CD4-positive, CD25-positive, alpha-beta regulatory T cell (primary cell): ENCODE measurements at regions not wholly inside any gene's neighbourhood (a gene's known extent, or its start where the extent isn't known, plus 50 kb on each side); places are given as distances from the start of the nearest gene placed in this dataset.
A peak's percentile ranks its signal among the peaks of the same experiment; 100 is the strongest.

Experiments
- ATAC-seq, 2 donors: fragments of 150-1000 bp; cut with Tn5 transposase; one replicate each; pipeline ENCODE4 v1.10.0; 2021; ENCODE audit warnings: low read depth in 2 of 2, moderate number of reproducible peaks in 2 of 2, moderate library complexity in 1 of 2
- DNase-seq, 3 donors: peaks; one replicate each; pipeline versions ENCODE4 v3.0.0 to v3.0.0-alpha.2; 2012 to 2022; ENCODE audit warnings: mixed read lengths in 1 of 3
- H3K27ac ChIP-seq: one replicate; pipeline ENCODE4 v1.7.0; 2013; ENCODE audit warnings: mild to moderate bottlenecking, low read length; ENCODE audit not compliant: insufficient read depth, poor library complexity, severe bottlenecking
- H3K27me3 ChIP-seq: one replicate; pipeline ENCODE4 v1.7.0; 2013; ENCODE audit warnings: low read length; ENCODE audit not compliant: control insufficient read depth, insufficient read depth
- H3K36me3 ChIP-seq: one replicate; pipeline ENCODE4 v1.7.0; 2013; ENCODE audit warnings: mild to moderate bottlenecking, low read length, moderate library complexity; ENCODE audit not compliant: control insufficient read depth, insufficient read depth
- H3K4me1 ChIP-seq: 2 replicates; pipeline ENCODE4 v1.7.0; 2013; ENCODE audit warnings: mild to moderate bottlenecking, low read length; ENCODE audit not compliant: insufficient read depth, control insufficient read depth, poor library complexity, severe bottlenecking
- H3K4me3 ChIP-seq: one replicate; pipeline ENCODE4 v1.7.0; 2013; ENCODE audit warnings: low read depth, mild to moderate bottlenecking, low read length, moderate library complexity
- H3K9me3 ChIP-seq, 2 experiments: 1 replicate in 1 of 2; 2 replicates in 1 of 2; pipeline ENCODE4 v1.7.0; 2013; ENCODE audit warnings: low read length in 2 of 2, mild to moderate bottlenecking in 1 of 2, moderate library complexity in 1 of 2; ENCODE audit not compliant: control insufficient read depth in 2 of 2
- H3K27ac Mint-ChIP-seq, 3 donors: one replicate each; pipeline ENCODE4 v1.8.0; 2020 to 2022; ENCODE audit warnings: mild to moderate bottlenecking in 3 of 3, mixed read lengths in 3 of 3, moderate library complexity in 2 of 3
- H3K27me3 Mint-ChIP-seq: one replicate; pipeline ENCODE4 v1.8.0; 2022; ENCODE audit warnings: mild to moderate bottlenecking, mixed read lengths
- H3K36me3 Mint-ChIP-seq: one replicate; pipeline ENCODE4 v1.8.0; 2020; ENCODE audit warnings: mixed read lengths
- H3K4me1 Mint-ChIP-seq, 4 donors: one replicate each; pipeline ENCODE4 v1.8.0; 2020 to 2022; ENCODE audit warnings: mixed read lengths in 4 of 4, mild to moderate bottlenecking in 1 of 4
- H3K4me3 Mint-ChIP-seq, 4 donors: one replicate each; pipeline ENCODE4 v1.8.0; 2020 to 2022; ENCODE audit warnings: mild to moderate bottlenecking in 4 of 4, mixed read lengths in 4 of 4, moderate library complexity in 3 of 4
- H3K9me3 Mint-ChIP-seq, 7 donors: one replicate each; pipeline ENCODE4 v1.8.0; 2020 to 2022; ENCODE audit warnings: mixed read lengths in 7 of 7, mild to moderate bottlenecking in 3 of 7, moderate library complexity in 2 of 7

GRCh38 chr4:81740487-81740886 lies 268.8 kb upstream of the RASGEF1B start:
- H3K9me3 ChIP-seq: no peaks in the 10 kb centered on the region
- H3K27me3 ChIP-seq: peaks cover 2% of the 10 kb centered on the region
- no peaks in the 10 kb centered on the region for H3K4me1 ChIP-seq
- H3K9me3 Mint-ChIP-seq: peaks cover 0 to 1% (median 0%) of the 10 kb centered on the region in 7 donors
- H3K36me3 Mint-ChIP-seq: no peaks in the 10 kb centered on the region
- peaks cover 7% of the 10 kb centered on the region for H3K27me3 Mint-ChIP-seq
- H3K4me3 ChIP-seq: no peak overlapping the region
- no peaks in the 10 kb centered on the region for H3K4me1 Mint-ChIP-seq
- H3K36me3 ChIP-seq: no peaks in the 10 kb centered on the region
- no peak overlapping the region for H3K27ac ChIP-seq
- DNase-seq (no peak), ATAC-seq (no peak)
- H3K27ac Mint-ChIP-seq: no peak overlapping the region
- H3K4me3 Mint-ChIP-seq: no peak overlapping the region

GRCh38 chr4:81738891-81739290 lies 267.2 kb upstream of the RASGEF1B start:
- H3K4me3 Mint-ChIP-seq: no peak overlapping the region
- Histone ChIP-seq H3K4me1 (no peaks in the 10 kb centered on the region), H3K9me3 (no peaks in the 10 kb centered on the region), H3K36me3 (no peaks in the 10 kb centered on the region), H3K4me3 (no peak overlapping the region), H3K27me3 (peaks cover 2% of the 10 kb centered on the region), H3K27ac (no peak overlapping the region)
- H3K36me3 Mint-ChIP-seq: no peaks in the 10 kb centered on the region
- H3K4me1 Mint-ChIP-seq: no peaks in the 10 kb centered on the region
- no peak for ATAC-seq
- no peak for DNase-seq
- H3K9me3 Mint-ChIP-seq: peaks cover 0 to 1% (median 0%) of the 10 kb centered on the region in 7 donors
- no peaks in the 10 kb centered on the region for H3K27me3 Mint-ChIP-seq
- no peak overlapping the region for H3K27ac Mint-ChIP-seq

GRCh38 chr4:81737865-81738559 lies 266.3 kb upstream of the RASGEF1B start:
- H3K9me3 Mint-ChIP-seq: peaks cover 0 to 1% (median 0%) of the 10 kb centered on the region in 7 donors
- Histone ChIP-seq H3K4me1 (no peaks in the 10 kb centered on the region), H3K36me3 (no peaks in the 10 kb centered on the region), H3K4me3 (no peak overlapping the region), H3K27ac (no peak overlapping the region), H3K9me3 (no peaks in the 10 kb centered on the region), H3K27me3 (peaks cover 2% of the 10 kb centered on the region)
- no peak overlapping the region for H3K4me3 Mint-ChIP-seq
- ATAC-seq: no peak
- no peaks in the 10 kb centered on the region for H3K36me3 Mint-ChIP-seq
- no peak for DNase-seq
- H3K27me3 Mint-ChIP-seq: no peaks in the 10 kb centered on the region
- no peaks in the 10 kb centered on the region for H3K4me1 Mint-ChIP-seq
- no peak overlapping the region for H3K27ac Mint-ChIP-seq

- no peak for ATAC-seq
- no peaks in the 10 kb centered on the region for H3K27me3 Mint-ChIP-seq
- no peaks in the 10 kb centered on the region for H3K9me3 Mint-ChIP-seq
- Histone ChIP-seq H3K9me3 (no peaks in the 10 kb centered on the region), H3K27ac (no peak overlapping the region), H3K27me3 (peaks cover 2% of the 10 kb centered on the region), H3K36me3 (no peaks in the 10 kb centered on the region), H3K4me3 (no peak overlapping the region), H3K4me1 (no peaks in the 10 kb centered on the region)
- H3K27ac Mint-ChIP-seq: no peak overlapping the region
- H3K36me3 Mint-ChIP-seq: no peaks in the 10 kb centered on the region
- no peak for DNase-seq
- no peaks in the 10 kb centered on the region for H3K4me1 Mint-ChIP-seq
- H3K4me3 Mint-ChIP-seq: no peak overlapping the region
Measured at GRCh38 chr4:81736324-81736723, 264.6 kb upstream of the RASGEF1B start.

- Mint-ChIP-seq H3K36me3 (no peaks in the 10 kb centered on the region), H3K27ac (no peak overlapping the region)
Measured at GRCh38 chr4:81732980-81733379, 261.3 kb upstream of the RASGEF1B start.

GRCh38 chr4:81724925-81725329 lies 253.2 kb upstream of the RASGEF1B start:
- ATAC-seq (peak; percentile 78), DNase-seq (peak in 1 of 3 donors; percentile 52)
- no peaks in the 10 kb centered on the region for H3K9me3 ChIP-seq
- H3K36me3 ChIP-seq: no peaks in the 10 kb centered on the region
- peaks cover 0 to 6% (median 3%) of the 10 kb centered on the region in 4 donors for H3K4me1 Mint-ChIP-seq
- H3K9me3 Mint-ChIP-seq: peaks cover 0 to 3% (median 0%) of the 10 kb centered on the region in 7 donors
- H3K27me3 ChIP-seq: peaks cover 4% of the 10 kb centered on the region
- no peak overlapping the region for H3K27ac ChIP-seq
- H3K4me3 ChIP-seq: no peak overlapping the region
- no peak overlapping the region for H3K27ac Mint-ChIP-seq
- no peaks in the 10 kb centered on the region for H3K36me3 Mint-ChIP-seq
- peaks cover 10% of the 10 kb centered on the region for H3K27me3 Mint-ChIP-seq
- H3K4me3 Mint-ChIP-seq: no peak overlapping the region
- H3K4me1 ChIP-seq: no peaks in the 10 kb centered on the region

More at GRCh38 chr4:81732980-81733379, 261.3 kb upstream of the RASGEF1B start:
- ATAC-seq (no peak), DNase-seq (no peak)
- H3K27me3 ChIP-seq: peaks cover 4% of the 10 kb centered on the region
- no peaks in the 10 kb centered on the region for H3K36me3 ChIP-seq
- Mint-ChIP-seq H3K4me1 (peaks cover 0 to 3% (median 0%) of the 10 kb centered on the region in 4 donors), H3K9me3 (no peaks in the 10 kb centered on the region), H3K4me3 (no peak overlapping the region), H3K27me3 (peaks cover 4% of the 10 kb centered on the region)
- H3K9me3 ChIP-seq: no peaks in the 10 kb centered on the region
- H3K4me1 ChIP-seq: no peaks in the 10 kb centered on the region
- H3K4me3 ChIP-seq: no peak overlapping the region
- H3K27ac ChIP-seq: no peak overlapping the region

GRCh38 chr4:81723927-81724587 lies 252.3 kb upstream of the RASGEF1B start:
- Histone ChIP-seq H3K27ac (no peak overlapping the region), H3K36me3 (no peaks in the 10 kb centered on the region), H3K4me1 (no peaks in the 10 kb centered on the region), H3K27me3 (peaks cover 4% of the 10 kb centered on the region), H3K9me3 (no peaks in the 10 kb centered on the region), H3K4me3 (no peak overlapping the region)
- DNase-seq: peak in 2 of 3 donors; percentile 7 to 24
- Mint-ChIP-seq H3K4me1 (peaks cover 0 to 6% (median 3%) of the 10 kb centered on the region in 4 donors), H3K4me3 (no peak overlapping the region), H3K27me3 (peaks cover 6% of the 10 kb centered on the region), H3K36me3 (no peaks in the 10 kb centered on the region), H3K27ac (no peak overlapping the region), H3K9me3 (peaks cover 0 to 3% (median 0%) of the 10 kb centered on the region in 7 donors)
- no peak for ATAC-seq
